ENCODE measurements at regions not wholly inside any gene's neighbourhood (a gene's known extent, or its start where the extent isn't known, plus 50 kb on each side); places are given as distances from the start of the nearest gene placed in this dataset.

GRCh38 chr2:191614759-191615158, 63.2 kb upstream of the NABP1 start:
- DNase-seq = no peak

GRCh38 chr2:191615596-191615995, 62.3 kb upstream of the NABP1 start:
- DNase-seq = no peak

DNA sequence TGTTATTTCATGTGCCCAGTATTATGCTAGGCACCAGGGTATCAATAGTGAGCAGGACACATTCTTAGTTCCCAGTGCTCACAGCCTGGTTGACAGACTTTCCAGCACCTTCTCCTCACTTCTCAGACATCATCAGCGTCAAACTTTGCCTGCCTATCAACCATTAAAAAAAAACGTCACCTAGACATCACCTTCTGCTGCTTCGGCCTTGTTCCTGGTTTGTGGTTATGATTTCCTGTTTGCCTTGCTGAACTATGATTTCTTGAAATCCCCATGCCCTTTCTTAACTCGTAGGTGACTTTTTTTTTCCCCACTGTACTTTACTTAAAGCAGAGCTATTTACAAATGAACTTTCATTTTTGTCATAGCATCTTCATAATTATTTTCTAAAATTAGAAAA, 60.4 kb upstream of the NABP1 start:
- no peak for DNase-seq

- DNase-seq = no peak
Measured at GRCh38 chr2:191618046-191618780, 59.7 kb upstream of the NABP1 start.

GRCh38 chr2:191618786-191619185, 59.1 kb upstream of the NABP1 start:
- no peak for DNase-seq

GRCh38 chr2:191620144-191620543, 57.8 kb upstream of the NABP1 start:
- DNase-seq = no peak

- no peak for DNase-seq
Measured at GRCh38 chr2:191622374-191623320, 55.3 kb upstream of the NABP1 start.

- DNase-seq = peak in 1 of 2 experiments; percentile 1
Measured at GRCh38 chr2:191625016-191625415, 52.9 kb upstream of the NABP1 start.

DNA sequence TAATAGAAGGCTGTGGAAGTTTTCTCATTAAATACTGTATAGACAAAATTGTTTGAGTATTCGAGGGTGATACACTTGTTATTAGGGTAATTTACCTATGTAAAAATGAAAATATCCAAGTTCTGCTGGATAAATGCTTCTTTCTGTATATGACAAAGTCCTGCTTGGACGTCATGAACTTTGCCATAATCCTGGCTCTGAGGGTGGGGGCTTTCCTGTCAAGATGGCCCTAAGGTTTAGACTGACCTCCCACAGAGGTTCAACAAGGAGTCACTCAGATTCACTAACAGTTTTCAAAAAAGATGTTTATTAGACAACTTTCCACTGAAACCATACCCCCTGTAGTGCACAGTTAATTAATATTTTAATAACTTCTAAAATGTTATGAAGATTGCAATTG, 52.5 kb upstream of the NABP1 start:
- DNase-seq = no peak

- peak in 1 of 2 experiments; percentile 8 for DNase-seq
Measured at GRCh38 chr2:191626497-191627151, 51.3 kb upstream of the NABP1 start.

DNA sequence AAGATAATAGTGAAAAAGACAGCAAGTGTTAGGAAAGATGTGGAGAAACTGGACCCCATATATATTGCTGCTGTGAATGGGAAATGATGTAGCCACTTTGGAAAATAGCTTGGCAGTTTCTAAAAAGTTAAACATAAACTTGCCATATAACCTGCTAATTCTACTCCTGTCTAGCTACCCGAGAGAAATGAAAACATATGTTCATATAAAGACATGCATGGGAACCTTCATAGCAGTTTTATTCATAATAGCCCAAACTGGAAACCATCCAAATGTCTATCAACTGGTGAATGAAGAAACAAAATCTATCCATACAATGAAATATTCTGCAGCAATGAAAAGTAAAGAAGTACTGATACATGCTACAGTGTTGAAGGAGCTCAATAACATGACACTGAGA, 50.4 kb upstream of the NABP1 start:
- DNase-seq = no peak
